ENCODE measurements at regions not wholly inside any gene's neighbourhood (a gene's known extent, or its start where the extent isn't known, plus 50 kb on each side); places are given as distances from the start of the nearest gene placed in this dataset.
"Not testable (repeated sequence)": the region's sequence is repeated elsewhere in the genome, so short reads cannot be mapped to it uniquely, and the experiment has no call there.

GRCh38 chr1:72481420-72481970, 199.2 kb upstream of the NEGR1 start:
- no peak for DNase-seq

GRCh38 chr1:72466376-72466775, 184.0 kb upstream of the NEGR1 start:
- DNase-seq = no peak

DNA sequence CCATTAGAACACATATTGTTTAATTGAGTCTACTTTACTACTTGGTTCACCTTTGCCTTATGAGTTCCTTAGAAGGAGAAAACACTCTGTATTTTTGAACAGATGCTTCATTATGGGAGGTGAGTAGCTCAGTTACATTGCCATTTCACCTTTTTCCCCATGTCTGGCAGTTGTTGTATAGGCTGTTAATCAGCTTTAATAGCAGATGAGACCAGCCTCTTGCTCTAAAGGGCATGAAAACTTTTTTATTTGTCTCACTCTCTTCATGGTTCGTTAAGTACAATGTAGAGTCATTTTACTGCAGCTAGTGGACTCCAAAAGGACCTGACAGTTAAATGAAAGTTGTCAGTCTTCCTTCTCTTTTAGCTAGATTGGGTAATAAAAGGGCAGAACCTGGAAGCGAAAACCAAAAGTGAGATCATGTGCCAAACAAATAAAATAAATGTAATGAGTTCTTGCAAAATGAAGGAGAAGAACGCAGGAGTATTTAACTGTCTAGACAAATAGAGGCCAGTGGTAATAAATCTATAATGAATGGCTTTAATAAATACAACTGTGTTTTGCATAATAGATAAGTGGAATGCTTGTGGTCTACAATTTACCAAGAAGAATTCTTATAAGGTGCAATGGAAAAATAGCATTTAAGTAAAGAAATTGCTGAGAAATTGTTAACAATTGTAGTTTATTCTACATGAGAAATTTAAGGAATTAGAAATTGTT, 180.0 kb upstream of the NEGR1 start:
- no peak for DNase-seq

DNA sequence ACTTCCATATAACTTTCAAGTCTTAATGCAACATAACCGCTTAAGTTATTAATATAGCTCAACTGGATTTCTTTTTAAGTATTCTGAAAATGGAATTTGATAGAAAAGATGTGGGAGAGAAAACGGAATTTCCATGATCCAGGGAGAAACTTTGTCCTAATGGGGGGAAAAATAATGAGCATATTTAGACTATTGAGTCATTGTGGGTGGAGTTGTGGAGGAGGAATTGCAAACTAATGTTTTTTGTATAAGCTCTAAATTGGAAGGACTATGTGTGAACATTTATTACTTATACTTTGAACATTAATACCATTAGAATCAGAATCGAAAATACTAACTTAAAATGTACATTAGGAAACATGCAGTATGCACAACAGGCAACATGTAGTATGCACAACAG, 159.9 kb upstream of the NEGR1 start:
- DNase-seq = no peak

DNA sequence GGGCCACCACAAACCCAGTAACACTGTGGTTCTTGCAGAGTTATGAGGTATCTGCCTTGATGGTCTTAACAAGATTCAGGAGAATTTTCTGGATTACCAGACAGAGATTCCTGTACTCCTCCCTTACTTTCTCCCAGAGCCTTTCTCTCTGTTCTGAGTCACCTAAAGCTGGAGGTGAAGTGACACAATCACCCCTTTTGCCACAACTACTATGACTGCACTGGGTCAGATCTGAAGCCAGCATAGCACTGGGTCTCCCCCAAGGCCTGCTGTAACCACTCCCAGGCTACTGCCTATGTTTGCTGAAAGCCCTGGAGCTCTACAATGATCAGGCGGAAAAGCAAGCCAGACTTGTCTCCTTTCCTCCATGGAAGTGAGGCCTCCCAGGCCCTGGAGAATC, 156.7 kb upstream of the NEGR1 start:
- DNase-seq = no peak

GRCh38 chr1:72438270-72438669, 155.9 kb upstream of the NEGR1 start:
- DNase-seq = no peak

GRCh38 chr1:72435025-72435424, 152.7 kb upstream of the NEGR1 start:
- DNase-seq = no peak

GRCh38 chr1:72434070-72434469, 151.7 kb upstream of the NEGR1 start:
- DNase-seq = no peak

- DNase-seq = no peak
Observed at GRCh38 chr1:72433591-72433990, 151.3 kb upstream of the NEGR1 start.

GRCh38 chr1:72432645-72433267, 150.4 kb upstream of the NEGR1 start:
- DNase-seq = no peak

GRCh38 chr1:72431810-72432209, 149.5 kb upstream of the NEGR1 start:
- no peak for DNase-seq

DNA sequence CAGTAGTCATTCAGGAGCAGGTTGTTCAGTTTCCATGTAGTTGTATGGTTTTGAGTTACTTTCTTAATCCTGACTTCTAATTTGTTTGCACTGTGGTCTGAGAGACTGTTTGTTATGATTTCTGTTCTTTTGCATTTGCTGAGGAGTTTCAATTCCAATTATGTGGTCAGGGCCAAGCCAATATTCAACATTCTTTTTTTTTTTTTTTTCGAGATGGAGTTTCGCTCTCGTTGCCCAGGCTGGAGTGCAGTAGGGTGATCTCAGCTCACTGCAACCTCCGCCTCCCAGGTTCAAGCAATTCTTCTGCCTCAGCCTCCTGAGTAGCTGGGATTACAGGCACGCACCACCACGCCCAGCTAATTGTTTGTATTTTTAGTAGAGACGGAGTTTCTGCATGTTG, 145.9 kb upstream of the NEGR1 start:
- not testable (repeated sequence) for DNase-seq

DNA sequence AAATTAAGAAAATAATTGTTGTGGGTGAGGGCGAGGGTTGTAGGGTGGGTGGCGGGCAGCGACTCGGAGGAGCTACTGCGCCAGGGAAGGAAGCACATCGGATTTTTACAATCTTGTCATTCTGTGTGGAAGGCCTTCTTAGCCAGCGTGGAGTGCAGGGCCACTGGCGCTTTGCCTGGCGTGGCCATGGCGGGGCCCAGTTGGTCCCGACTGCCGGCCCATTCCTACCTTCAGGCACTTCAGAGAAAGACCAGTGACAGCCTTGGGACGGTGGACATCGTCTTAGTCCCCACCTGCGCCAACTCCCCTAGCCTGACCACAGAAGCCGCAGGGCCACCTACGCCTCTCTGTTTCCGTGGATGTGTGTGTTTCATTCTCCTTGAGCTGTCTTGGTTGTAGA, 136.9 kb upstream of the NEGR1 start:
- DNase-seq = no peak

DNA sequence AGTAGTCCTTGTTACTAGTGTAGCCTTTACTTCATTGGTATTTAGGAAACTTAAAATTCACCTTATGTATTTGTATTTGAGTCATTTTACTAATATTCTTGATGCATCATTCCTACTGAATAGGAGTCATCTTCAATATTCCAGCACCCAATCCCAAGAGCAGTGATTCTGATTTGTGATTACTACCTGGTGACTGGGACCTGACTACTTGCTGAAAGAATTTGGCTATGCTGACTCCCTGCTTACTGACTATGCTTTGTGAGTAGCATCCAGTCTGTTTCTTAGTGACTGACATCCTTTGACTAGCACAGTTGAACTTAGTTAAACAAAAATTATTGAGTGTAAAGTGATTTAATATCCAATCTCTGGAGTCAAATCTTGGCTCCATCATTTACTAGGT, 129.9 kb upstream of the NEGR1 start:
- DNase-seq = no peak

- DNase-seq = no peak
Observed at GRCh38 chr1:72399807-72400206, 117.5 kb upstream of the NEGR1 start.

DNA sequence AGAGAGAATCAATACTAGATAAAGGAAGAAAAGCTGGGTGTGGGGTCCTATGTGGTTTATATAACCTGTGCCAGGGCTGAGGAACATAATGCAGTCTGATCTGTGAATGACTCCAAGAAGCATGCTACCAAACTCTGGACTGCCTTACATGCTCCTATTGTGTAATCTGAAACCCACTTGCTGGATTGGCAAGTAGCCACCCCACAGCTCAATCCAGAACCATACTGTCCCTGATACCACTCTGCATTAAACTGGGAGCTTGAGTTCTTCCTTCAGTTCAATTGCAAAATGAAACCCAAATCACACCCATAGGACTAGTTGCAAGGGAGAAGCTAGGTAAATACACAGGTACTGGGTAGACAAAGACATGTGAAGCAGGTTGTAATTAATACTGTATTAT, 115.4 kb upstream of the NEGR1 start:
- DNase-seq = no peak

GRCh38 chr1:72394457-72394856, 112.1 kb upstream of the NEGR1 start:
- DNase-seq = no peak

DNA sequence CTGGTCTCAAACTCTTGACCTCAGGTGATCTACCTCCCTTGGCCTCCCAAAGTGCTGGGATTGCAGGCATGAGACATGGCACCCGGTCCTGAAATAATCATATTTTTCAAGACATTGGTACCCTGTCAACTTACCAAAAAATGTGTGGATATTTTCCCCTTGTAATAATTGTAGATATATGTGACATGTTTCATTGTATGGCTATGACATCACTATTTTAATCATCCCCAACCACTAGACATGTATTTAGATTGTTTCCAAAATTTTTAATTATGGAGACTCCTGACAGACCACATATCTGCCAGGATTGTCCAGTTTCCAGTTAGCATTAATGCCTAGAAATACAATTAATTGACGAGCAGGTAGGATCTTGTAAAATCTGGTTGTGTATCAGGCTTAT, 96.7 kb upstream of the NEGR1 start:
- no peak for DNase-seq

DNA sequence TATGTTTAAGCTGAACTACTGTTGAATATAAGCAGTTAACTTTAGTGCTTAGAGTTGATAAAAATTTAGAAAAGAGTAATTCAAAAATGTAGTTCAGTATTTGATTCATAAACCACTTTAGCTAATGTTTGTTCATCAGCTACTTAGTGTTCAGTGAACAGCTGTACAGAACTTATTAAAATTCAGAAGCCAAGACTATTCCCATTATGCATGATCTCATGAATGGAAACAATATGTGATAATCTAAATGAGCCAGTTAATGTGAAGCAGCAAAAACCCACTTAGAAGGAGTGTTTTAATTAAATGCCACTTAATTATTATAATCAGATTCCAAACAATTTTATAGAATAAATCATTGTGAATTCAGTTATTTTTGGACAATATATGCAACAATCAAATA, 92.9 kb upstream of the NEGR1 start:
- no peak for DNase-seq

DNA sequence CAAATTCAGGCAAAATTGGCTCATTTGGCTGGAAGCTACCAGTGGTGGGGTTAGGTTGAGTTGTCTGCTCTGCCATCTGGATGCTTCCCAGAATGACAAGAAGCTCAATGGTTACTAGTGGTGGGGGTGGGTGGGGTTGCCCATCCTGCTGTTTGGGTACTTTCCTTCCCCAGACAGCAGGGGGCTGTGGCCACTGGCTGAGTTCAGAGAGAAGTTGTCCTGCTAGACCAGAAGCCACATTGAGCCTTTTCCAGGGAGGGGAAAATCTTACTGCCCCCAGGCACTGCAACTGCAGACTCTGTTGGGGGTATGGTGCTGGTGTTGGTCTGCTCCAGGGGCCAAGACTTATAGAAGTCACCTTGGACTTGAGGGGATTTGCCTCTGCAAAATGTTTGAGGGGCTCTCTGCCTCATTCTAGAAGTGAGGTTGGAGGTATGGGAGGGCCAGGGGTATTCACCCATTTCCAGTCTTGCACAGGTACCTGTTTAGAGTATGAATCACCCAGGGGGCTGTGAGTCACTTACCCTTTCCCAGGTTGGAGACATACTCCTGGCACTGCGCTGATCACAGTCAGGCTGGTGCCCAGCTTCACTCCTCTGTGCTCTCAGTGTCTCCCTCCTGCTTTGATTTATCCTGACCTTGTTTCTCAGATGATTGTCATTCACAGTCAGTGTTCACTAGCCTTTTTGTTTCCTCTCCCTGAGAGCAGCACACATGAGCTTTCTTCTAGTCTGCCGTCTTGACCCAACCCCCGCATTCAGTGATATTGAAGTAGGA, 89.1 kb upstream of the NEGR1 start:
- no peak for DNase-seq

DNA sequence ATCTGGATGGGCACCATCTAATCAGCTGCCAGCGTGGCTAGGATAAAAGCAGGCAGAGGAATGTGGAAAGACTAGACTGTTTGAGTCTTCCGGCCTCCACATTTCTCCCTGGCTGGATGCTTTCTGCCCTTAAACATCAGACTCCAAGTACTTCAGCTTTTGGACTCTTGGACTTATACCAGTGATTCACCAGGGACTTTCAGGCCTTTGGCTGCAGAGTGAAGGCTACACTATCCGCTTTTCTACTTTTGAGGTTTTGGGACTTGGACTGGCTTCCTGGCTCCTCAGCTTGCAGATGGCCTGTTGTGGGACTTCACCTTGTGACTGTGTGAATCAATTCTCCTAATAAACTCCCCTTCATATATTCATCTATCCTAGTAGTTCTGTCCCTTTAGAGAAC, 88.5 kb upstream of the NEGR1 start:
- DNase-seq = not testable (repeated sequence)

DNA sequence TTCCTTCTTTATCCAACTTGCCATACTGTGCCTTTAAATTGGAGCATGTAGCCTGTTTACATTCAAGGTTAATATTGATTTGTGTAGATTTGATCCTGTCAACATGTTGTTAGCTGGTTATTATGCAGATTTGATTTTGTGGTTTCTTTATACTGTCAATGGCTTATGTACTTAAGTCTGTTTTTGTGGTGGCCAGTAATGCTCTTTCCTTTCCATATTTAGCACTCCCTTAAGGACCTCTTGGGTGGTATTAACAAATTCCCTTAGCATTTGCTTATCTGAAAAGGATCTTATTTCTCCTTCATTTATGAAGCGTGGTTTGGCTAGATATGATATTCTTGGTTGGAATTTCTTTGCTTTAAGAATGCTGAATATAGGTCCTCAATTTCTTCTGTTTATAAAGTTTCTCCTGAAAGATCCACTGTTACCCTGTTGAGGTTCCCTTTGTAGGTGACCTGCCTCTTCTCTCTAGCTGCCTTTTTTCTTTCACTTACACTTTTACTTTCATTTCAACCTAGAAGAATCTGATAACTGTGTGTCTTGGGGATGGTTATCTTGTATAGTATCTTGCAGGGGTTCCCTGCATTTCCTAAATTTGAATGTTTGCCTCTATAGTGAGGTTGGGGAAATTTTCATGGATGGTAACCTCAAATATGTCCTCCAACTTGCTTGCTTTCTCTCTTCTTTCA, 86.9 kb upstream of the NEGR1 start:
- DNase-seq = peak in 1 of 2 donors; percentile 20

DNA sequence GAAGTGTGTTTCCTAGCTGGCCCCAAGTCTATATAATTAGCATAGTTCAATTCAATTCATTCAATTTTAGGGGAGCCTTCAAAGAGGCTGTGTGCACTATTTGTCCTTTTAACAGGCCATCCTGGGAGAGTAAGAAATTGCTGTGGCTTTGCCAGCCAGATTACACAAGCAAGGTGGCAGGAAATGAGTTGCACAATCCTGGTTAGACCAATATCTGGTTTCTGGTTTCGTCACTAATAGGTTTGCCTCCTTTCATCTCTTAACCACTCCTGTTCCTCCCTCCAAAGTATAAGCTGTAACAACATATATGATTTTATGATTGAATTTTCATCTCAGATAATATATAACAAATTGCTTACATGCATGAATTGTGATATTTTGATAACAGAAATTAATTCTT, 84.1 kb upstream of the NEGR1 start:
- DNase-seq = peak in 1 of 2 donors; percentile 58
